HEK293T (cell line): ENCODE measurements at regions not wholly inside any gene's neighbourhood (a gene's known extent, or its start where the extent isn't known, plus 50 kb on each side); places are given as distances from the start of the nearest gene placed in this dataset.

ENCODE experiments used
- BHLHE40 ChIP-seq: fragments of 450-650 bp; IDR thresholded peaks from 2 replicates; pipeline ENCODE4 v1.6.1; 2016; ENCODE audit warnings: mild to moderate bottlenecking, moderate library complexity, borderline replicate concordance
- FOXA1 ChIP-seq: fragments of 450-650 bp; IDR thresholded peaks from 2 replicates; pipeline ENCODE4 v1.6.1; 2016; ENCODE audit warnings: mild to moderate bottlenecking
- FOXK2 ChIP-seq: fragments of 450-650 bp; IDR thresholded peaks from 2 replicates; pipeline ENCODE4 v1.6.1; 2016; ENCODE audit warnings: mild to moderate bottlenecking
- FOXM1 ChIP-seq: fragments of 450-650 bp; IDR thresholded peaks from 2 replicates; pipeline ENCODE4 v1.6.1; 2017; ENCODE audit warnings: mild to moderate bottlenecking, borderline replicate concordance
- HDGF ChIP-seq: fragments of 450-650 bp; IDR thresholded peaks from 2 replicates; pipeline ENCODE4 v1.6.1; 2017; ENCODE audit warnings: antibody characterized with exemption, borderline replicate concordance
- L3MBTL2 ChIP-seq: fragments of 450-650 bp; conservative IDR thresholded peaks from 2 replicates; pipeline ENCODE4 v1.6.1; 2016; ENCODE audit warnings: mild to moderate bottlenecking
- TARDBP ChIP-seq: fragments of 450-650 bp; IDR thresholded peaks from 2 replicates; pipeline ENCODE4 v1.6.1; 2016

GRCh38 chr4:121517241-121517640 is 136.4 kb upstream of the QRFPR start:
- TF ChIP-seq L3MBTL2 (no peak), FOXA1 (no peak), TARDBP (no peak), BHLHE40 (no peak), FOXM1 (no peak), FOXK2 (no peak), HDGF (no peak)
